ENCODE measurements at regions not wholly inside any gene's neighbourhood (a gene's known extent, or its start where the extent isn't known, plus 50 kb on each side); places are given as distances from the start of the nearest gene placed in this dataset.
"Not testable (repeated sequence)": the region's sequence is repeated elsewhere in the genome, so short reads cannot be mapped to it uniquely, and the experiment has no call there.

DNA sequence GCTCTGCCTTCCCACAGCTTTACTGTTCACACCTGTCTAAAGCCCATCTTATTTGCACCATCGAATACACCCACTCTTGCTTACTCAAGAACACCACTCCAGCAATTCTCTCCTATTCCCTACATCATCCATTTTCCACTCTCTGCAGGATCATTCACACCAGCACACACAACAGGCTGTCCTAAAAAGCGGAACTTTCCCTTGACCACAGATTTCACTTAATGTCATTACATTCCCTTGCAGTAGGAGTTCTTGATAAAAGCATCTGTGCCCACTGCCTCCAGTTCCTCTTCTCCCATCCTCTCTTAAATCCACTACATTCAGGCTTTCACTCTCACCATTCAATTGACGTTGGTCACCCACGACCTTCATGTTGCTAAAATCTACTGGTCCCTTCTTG is 103.0 kb upstream of the PABPC3 start:
- H3K27me3 ChIP-seq (ENCODE audit: control insufficient read depth in 1 of 2, insufficient read depth in 1 of 2, low read length in 2 of 2): peaks cover 4 to 18% of the 10 kb centered on the region in 2 experiments
- not testable (repeated sequence) for H3K4me1 ChIP-seq (ENCODE audit: control insufficient read depth, insufficient read depth, low read depth, low read length); H3K23ac ChIP-seq (ENCODE audit: low read length in 2 of 2); H3K9ac ChIP-seq (ENCODE audit: low read length); H3K9me3 ChIP-seq (ENCODE audit: control insufficient read depth, low read length); H3K4me3 ChIP-seq (ENCODE audit: insufficient read depth in 1 of 2, low read depth in 1 of 2, low read length in 2 of 2); H2BK15ac ChIP-seq (ENCODE audit: low read depth, poor library complexity, severe bottlenecking); H3K27ac ChIP-seq (ENCODE audit: low read length, poor library complexity, severe bottlenecking); H2BK120ac ChIP-seq (ENCODE audit: low read depth, low read length); H2AFZ ChIP-seq (ENCODE audit: low read depth, low read length); H3K79me1 ChIP-seq (replicated peaks; ENCODE audit: low read length, poor library complexity, severe bottlenecking); H2BK5ac ChIP-seq (ENCODE audit: low read depth, low read length, poor library complexity, severe bottlenecking); H3K4ac ChIP-seq (ENCODE audit: low read depth in 1 of 2, low read length in 2 of 2); H3K14ac ChIP-seq (ENCODE audit: low read length in 2 of 2); H4K91ac ChIP-seq (ENCODE audit: low read length); H3K4me2 ChIP-seq (ENCODE audit: low read length, poor library complexity, severe bottlenecking); H2BK12ac ChIP-seq (ENCODE audit: low read length in 2 of 2); DNase-seq; H4K8ac ChIP-seq (ENCODE audit: low read length); H3K36me3 ChIP-seq (ENCODE audit: control insufficient read depth in 1 of 2, insufficient read depth in 2 of 2, low read depth in 1 of 2, low read length in 2 of 2); H3K18ac ChIP-seq (ENCODE audit: low read depth in 1 of 2, low read length in 2 of 2); H2AK5ac ChIP-seq (ENCODE audit: low read length, severe bottlenecking)
- 80% methylated on average over 4 of the region's 4 CpGs for WGBS

DNA sequence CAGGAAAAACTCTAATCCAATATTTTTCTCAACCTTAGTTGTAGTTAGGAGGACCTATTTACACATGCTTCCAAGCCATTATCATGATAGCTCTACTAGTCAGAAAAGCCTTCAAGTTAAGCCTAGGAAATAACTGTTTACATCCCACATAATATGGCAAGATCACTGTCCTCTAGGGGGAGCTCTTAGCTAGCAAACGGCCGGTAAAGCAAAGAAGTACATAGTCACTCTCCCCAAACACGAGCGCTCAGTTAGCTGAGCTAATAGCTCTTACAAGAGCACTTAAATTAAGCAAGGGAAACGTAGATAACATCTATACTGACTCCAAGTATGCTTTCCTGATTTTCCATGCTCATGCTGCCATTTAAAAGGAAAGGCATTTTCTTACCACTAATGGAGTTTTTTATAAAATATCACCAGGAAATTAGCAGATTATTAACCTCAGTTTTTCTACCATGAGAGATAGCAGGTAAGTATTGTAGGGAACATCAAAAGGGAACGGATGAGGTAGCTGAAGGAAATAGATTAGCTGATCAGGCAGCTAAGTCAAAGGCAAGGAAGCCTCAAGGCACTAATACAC is 100.6 kb upstream of the PABPC3 start:
- no peaks in the 10 kb centered on the region for H3K9me3 ChIP-seq (ENCODE audit: control insufficient read depth, low read length)
- H2AFZ ChIP-seq (ENCODE audit: low read depth, low read length): no peak overlapping the region
- H4K91ac ChIP-seq (ENCODE audit: low read length): no peak overlapping the region
- peak; percentile 85 for DNase-seq
- H3K4me2 ChIP-seq (ENCODE audit: low read length, poor library complexity, severe bottlenecking): peak overlapping the region; percentile 16
- no peak overlapping the region for H3K4ac ChIP-seq (ENCODE audit: low read depth in 1 of 2, low read length in 2 of 2)
- WGBS: 2% methylated on average over 5 of the region's 6 CpGs
- no peaks in the 10 kb centered on the region for H3K79me1 ChIP-seq (replicated peaks; ENCODE audit: low read length, poor library complexity, severe bottlenecking)
- H2BK15ac ChIP-seq (ENCODE audit: low read depth, poor library complexity, severe bottlenecking): no peak overlapping the region
- no peak overlapping the region for H3K14ac ChIP-seq (ENCODE audit: low read length in 2 of 2)
- H2AK5ac ChIP-seq (ENCODE audit: low read length, severe bottlenecking): no peak overlapping the region
- no peak overlapping the region for H2BK12ac ChIP-seq (ENCODE audit: low read length in 2 of 2)
- H3K27me3 ChIP-seq (ENCODE audit: control insufficient read depth in 1 of 2, insufficient read depth in 1 of 2, low read length in 2 of 2): peaks cover 4 to 32% of the 10 kb centered on the region in 2 experiments
- peak overlapping the region; percentile 45 for H3K9ac ChIP-seq (ENCODE audit: low read length)
- no peaks in the 10 kb centered on the region for H3K4me1 ChIP-seq (ENCODE audit: control insufficient read depth, insufficient read depth, low read depth, low read length)
- H3K36me3 ChIP-seq (ENCODE audit: control insufficient read depth in 1 of 2, insufficient read depth in 2 of 2, low read depth in 1 of 2, low read length in 2 of 2): no peaks in the 10 kb centered on the region
- no peak overlapping the region for H3K23ac ChIP-seq (ENCODE audit: low read length in 2 of 2)
- no peak overlapping the region for H2BK120ac ChIP-seq (ENCODE audit: low read depth, low read length)
- H3K18ac ChIP-seq (ENCODE audit: low read depth in 1 of 2, low read length in 2 of 2): no peak overlapping the region
- H3K27ac ChIP-seq (ENCODE audit: low read length, poor library complexity, severe bottlenecking): no peak overlapping the region
- H2BK5ac ChIP-seq (ENCODE audit: low read depth, low read length, poor library complexity, severe bottlenecking): no peak overlapping the region
- no peak overlapping the region for H4K8ac ChIP-seq (ENCODE audit: low read length)
- H3K4me3 ChIP-seq (ENCODE audit: insufficient read depth in 1 of 2, low read depth in 1 of 2, low read length in 2 of 2): no peak overlapping the region

DNA sequence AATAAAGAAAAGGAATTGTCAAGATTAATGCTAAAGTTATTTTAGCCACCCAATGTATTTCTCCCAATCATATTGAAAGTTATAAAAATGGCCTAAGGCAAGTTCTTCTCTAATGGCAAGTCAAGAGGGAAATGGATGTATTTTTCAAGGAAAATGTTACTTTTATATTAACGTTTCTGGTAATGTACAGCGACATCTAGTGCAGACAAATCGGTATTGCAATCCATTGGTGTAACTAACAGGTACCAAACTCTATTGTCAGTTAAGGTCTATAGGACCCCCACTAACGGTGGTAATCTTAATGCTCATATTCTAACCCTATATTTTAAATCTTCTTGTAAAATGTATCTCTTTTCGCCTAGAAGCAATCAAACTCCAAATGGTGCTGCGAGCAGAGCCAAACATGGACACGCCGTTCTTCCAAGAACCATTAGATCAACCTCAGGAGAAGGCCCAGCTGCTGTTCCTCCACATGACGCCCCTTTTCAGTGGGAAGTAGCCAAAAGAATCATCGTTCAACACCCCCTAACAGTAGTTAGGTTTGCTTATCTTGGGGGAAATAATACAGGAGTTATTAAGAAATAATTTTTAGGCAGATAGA is 98.5 kb upstream of the PABPC3 start:
- peak; percentile 50 for DNase-seq
- Histone ChIP-seq H2AFZ (ENCODE audit: low read depth, low read length) (no peak overlapping the region), H3K23ac (ENCODE audit: low read length in 2 of 2) (no peak overlapping the region), H3K9me3 (ENCODE audit: control insufficient read depth, low read length) (no peaks in the 10 kb centered on the region), H2BK12ac (ENCODE audit: low read length in 2 of 2) (no peak overlapping the region), H4K8ac (ENCODE audit: low read length) (no peak overlapping the region), H4K91ac (ENCODE audit: low read length) (no peak overlapping the region), H3K27me3 (ENCODE audit: control insufficient read depth in 1 of 2, insufficient read depth in 1 of 2, low read length in 2 of 2) (peaks cover 4 to 44% of the 10 kb centered on the region in 2 experiments), H3K18ac (ENCODE audit: low read depth in 1 of 2, low read length in 2 of 2) (no peak overlapping the region), H2BK15ac (ENCODE audit: low read depth, poor library complexity, severe bottlenecking) (no peak overlapping the region), H3K79me1 (replicated peaks; ENCODE audit: low read length, poor library complexity, severe bottlenecking) (no peaks in the 10 kb centered on the region), H3K4me2 (ENCODE audit: low read length, poor library complexity, severe bottlenecking) (no peak overlapping the region), H2BK120ac (ENCODE audit: low read depth, low read length) (no peak overlapping the region), H3K27ac (ENCODE audit: low read length, poor library complexity, severe bottlenecking) (no peak overlapping the region), H3K4me3 (ENCODE audit: insufficient read depth in 1 of 2, low read depth in 1 of 2, low read length in 2 of 2) (no peak overlapping the region), H3K14ac (ENCODE audit: low read length in 2 of 2) (no peak overlapping the region), H3K9ac (ENCODE audit: low read length) (no peak overlapping the region), H3K4ac (ENCODE audit: low read depth in 1 of 2, low read length in 2 of 2) (no peak overlapping the region), H2AK5ac (ENCODE audit: low read length, severe bottlenecking) (no peak overlapping the region), H2BK5ac (ENCODE audit: low read depth, low read length, poor library complexity, severe bottlenecking) (no peak overlapping the region), H3K4me1 (ENCODE audit: control insufficient read depth, insufficient read depth, low read depth, low read length) (peaks cover 3% of the 10 kb centered on the region), H3K36me3 (ENCODE audit: control insufficient read depth in 1 of 2, insufficient read depth in 2 of 2, low read depth in 1 of 2, low read length in 2 of 2) (no peaks in the 10 kb centered on the region)
- 38% methylated on average over 8 of the region's 10 CpGs for WGBS

DNA sequence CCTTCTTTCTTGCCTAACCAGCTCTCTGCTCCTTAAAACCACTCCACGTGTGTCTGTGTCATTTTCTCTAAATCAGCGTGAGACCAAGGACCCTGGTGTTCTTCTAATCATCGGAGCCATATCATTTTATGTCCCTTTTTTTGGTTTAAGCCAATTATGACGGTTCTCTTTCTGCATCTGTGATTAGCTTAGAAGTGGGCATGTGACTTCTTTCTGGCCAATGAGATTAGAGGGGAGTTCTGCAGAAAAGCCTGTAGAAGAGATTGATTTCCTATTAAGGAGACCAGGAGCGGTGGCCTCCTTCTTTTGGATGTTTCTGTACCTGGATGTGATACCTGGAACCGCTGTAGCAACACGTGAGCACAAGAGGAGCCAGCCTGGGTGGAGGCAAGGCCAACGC is 97.5 kb upstream of the PABPC3 start:
- peaks cover 3% of the 10 kb centered on the region for H3K4me1 ChIP-seq (ENCODE audit: control insufficient read depth, insufficient read depth, low read depth, low read length)
- H2AK5ac ChIP-seq (ENCODE audit: low read length, severe bottlenecking): no peak overlapping the region
- H3K9me3 ChIP-seq (ENCODE audit: control insufficient read depth, low read length): no peaks in the 10 kb centered on the region
- no peak overlapping the region for H4K91ac ChIP-seq (ENCODE audit: low read length)
- H4K8ac ChIP-seq (ENCODE audit: low read length): no peak overlapping the region
- H3K27ac ChIP-seq (ENCODE audit: low read length, poor library complexity, severe bottlenecking): no peak overlapping the region
- H3K4me2 ChIP-seq (ENCODE audit: low read length, poor library complexity, severe bottlenecking): no peak overlapping the region
- no peak overlapping the region for H3K14ac ChIP-seq (ENCODE audit: low read length in 2 of 2)
- no peak for DNase-seq
- WGBS: 87% methylated on average over 8 of the region's 8 CpGs
- H3K23ac ChIP-seq (ENCODE audit: low read length in 2 of 2): no peak overlapping the region
- H2AFZ ChIP-seq (ENCODE audit: low read depth, low read length): no peak overlapping the region
- H3K4me3 ChIP-seq (ENCODE audit: insufficient read depth in 1 of 2, low read depth in 1 of 2, low read length in 2 of 2): no peak overlapping the region
- no peak overlapping the region for H2BK5ac ChIP-seq (ENCODE audit: low read depth, low read length, poor library complexity, severe bottlenecking)
- no peak overlapping the region for H2BK15ac ChIP-seq (ENCODE audit: low read depth, poor library complexity, severe bottlenecking)
- H2BK12ac ChIP-seq (ENCODE audit: low read length in 2 of 2): no peak overlapping the region
- H3K18ac ChIP-seq (ENCODE audit: low read depth in 1 of 2, low read length in 2 of 2): no peak overlapping the region
- H3K36me3 ChIP-seq (ENCODE audit: control insufficient read depth in 1 of 2, insufficient read depth in 2 of 2, low read depth in 1 of 2, low read length in 2 of 2): no peaks in the 10 kb centered on the region
- no peaks in the 10 kb centered on the region for H3K79me1 ChIP-seq (replicated peaks; ENCODE audit: low read length, poor library complexity, severe bottlenecking)
- H3K4ac ChIP-seq (ENCODE audit: low read depth in 1 of 2, low read length in 2 of 2): no peak overlapping the region
- H3K27me3 ChIP-seq (ENCODE audit: control insufficient read depth in 1 of 2, insufficient read depth in 1 of 2, low read length in 2 of 2): peaks cover 0 to 37% of the 10 kb centered on the region in 2 experiments
- no peak overlapping the region for H2BK120ac ChIP-seq (ENCODE audit: low read depth, low read length)
- no peak overlapping the region for H3K9ac ChIP-seq (ENCODE audit: low read length)
